NCI-H446 (cell line): ENCODE measurements at regions not wholly inside any gene's neighbourhood (a gene's known extent, or its start where the extent isn't known, plus 50 kb on each side); places are given as distances from the start of the nearest gene placed in this dataset.

ENCODE experiments used
- DNase-seq, 2 experiments: peaks; one replicate each; lab custom pipeline; 2025; lab: John Stamatoyannopoulos, UW

DNA sequence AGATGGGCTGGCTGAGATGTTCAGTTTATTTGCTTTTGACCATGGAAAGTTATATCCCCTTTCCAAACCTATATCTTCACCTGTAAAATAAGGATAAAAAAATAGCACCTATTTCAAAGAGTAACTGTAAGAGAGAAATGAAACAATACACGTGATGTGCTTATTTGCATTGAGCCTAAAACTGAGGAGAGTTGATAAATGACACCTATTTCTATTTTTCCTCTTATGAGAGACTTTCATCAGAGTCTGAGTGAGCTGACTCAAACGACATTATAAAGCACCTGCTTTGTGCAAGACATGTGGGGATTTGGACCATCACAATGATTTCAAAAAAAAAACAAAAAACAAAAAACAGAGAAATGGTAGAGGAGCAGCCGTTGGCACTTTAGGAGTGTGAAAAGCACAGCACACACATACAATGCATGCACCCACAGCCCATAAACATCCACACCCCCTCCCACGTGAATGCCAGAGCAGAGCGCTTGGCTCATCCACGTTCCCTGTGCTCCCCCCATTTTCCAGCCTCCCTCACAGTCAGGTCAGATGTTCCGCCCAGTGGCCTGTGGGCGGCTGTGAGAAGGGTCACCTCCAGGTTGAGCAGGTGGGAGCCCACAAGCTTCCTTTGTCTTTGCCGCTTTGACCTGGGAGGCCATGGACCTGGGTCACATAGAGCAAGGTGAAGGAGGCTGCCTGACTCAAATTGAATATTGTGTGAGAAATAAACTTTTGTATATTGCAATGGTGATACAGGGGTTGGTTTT is 253.2 kb upstream of the ZNF32 start:
- DNase-seq, result no peak

DNA sequence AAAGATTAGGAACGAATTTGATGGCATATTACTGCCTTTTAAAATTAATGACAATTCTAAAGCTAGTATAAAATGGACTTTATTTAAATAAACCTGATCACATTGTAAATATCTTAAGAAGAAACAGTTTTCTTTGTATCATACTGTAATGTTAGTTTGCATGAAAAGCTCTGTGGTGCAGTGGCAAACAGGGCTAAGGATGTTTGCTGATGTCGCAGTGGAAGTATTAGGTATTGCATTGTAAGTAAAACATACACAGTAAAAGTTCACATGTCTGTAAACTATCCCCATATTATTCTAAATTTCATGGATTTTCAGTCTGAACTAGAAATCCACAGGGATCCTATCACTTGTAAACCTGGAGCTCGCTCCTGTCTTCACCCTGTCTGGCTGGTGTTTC is 252.6 kb upstream of the ZNF32 start:
- DNase-seq, result no peak

DNA sequence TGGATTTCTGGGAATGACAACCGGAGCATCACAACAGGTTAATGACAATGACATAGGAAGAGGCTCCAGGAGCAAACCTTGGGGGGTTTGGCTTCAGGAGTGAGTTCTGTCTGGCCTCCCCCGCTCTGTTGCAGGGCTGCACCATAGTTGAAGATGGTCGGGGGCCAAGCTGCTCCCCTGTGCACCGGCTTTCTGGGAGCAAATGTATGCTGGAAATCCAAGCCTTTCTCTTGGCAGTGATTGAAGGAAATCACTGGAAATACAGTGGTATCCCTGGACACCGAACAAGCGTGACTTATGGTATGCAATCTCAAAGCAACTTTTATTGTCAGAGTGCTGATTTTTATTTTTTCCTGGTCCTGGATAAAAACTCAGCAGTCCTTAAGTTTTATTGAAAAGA is 251.9 kb upstream of the ZNF32 start:
- no peak for DNase-seq

DNA sequence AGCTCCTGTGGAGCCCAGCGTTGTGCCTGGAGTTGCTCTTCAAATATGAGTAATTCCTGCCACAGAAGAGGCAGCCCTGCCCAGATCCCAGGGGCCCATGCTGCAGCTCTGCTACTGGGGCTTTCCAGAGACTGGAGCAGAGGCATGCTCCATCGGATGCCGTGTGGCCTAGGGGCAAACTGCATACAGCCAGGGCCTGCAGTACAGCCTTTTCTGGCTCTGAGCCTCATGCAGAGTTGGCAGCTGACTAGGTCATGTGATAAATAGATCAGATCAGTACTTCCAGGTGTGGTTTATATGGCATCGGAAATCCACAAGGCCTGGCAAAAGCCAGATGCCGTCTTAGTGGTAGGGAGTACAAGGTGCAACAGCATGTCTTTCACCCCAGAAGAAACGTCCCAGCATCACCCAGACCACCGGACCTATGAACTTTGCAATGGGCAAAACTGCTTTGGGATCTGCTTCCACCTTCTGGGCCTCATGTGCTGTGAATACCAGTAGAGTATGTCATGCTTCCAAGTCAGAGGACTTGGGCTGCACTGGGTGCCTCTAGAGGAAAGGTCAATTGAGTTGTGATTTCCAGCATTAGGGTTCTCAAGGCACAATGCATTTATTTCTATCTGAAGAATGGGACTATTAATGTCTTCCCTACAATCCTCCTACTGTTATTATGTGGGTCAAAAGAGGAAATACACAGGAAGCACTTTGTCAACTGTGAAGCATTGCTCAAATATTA is 250.7 kb upstream of the ZNF32 start:
- DNase-seq, result no peak

DNA sequence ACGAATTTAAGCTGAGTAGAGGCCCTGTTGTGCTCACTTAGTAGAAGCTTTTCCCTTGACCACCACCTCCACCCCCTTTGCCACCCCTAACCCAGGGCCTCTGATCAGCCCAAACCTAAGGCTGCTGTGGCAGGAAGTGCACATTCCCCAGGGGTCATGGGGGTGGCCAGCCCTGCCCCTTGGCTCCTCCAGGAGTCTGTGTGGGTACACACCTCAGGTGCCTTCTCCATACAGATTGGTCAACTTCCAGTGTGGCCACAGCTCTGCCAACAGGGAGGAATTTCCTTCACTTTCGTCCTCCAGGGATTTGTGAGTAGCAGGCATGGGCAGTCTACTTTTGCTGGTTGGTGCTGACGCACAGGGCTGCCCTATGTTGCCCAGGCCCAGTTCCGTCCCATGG is 249.9 kb upstream of the ZNF32 start:
- no peak for DNase-seq

DNA sequence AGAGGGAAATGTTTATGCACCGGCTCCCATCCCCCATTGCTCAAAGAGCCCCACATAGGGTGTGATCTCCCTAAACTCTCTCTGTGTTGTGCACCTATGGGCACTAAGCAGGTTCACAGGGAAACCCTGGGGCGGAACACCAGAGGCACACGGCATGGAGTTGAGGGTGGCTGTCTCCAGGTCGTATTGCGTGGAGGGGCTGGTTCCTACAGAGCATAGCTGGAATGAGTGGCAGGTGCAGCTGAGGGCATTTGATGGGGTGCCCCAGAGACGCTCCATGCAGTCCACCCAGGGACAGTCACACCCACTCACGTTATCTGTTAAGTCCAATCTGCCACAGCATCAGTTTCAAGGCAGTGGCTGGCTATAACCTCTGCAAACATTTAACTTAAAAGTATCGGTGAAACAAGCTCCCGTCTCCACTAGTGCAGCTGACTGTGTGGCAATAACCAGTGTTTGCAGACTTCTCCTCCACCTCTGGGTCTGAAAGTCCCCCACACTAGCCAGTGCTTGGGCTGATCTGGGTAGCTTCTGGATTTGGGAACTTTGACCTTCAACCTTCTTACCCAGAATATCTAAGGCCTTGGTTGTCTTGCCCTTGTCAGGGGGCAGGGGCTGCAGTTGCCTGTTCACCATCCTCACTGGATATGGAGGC is 249.2 kb upstream of the ZNF32 start:
- no peak for DNase-seq

DNA sequence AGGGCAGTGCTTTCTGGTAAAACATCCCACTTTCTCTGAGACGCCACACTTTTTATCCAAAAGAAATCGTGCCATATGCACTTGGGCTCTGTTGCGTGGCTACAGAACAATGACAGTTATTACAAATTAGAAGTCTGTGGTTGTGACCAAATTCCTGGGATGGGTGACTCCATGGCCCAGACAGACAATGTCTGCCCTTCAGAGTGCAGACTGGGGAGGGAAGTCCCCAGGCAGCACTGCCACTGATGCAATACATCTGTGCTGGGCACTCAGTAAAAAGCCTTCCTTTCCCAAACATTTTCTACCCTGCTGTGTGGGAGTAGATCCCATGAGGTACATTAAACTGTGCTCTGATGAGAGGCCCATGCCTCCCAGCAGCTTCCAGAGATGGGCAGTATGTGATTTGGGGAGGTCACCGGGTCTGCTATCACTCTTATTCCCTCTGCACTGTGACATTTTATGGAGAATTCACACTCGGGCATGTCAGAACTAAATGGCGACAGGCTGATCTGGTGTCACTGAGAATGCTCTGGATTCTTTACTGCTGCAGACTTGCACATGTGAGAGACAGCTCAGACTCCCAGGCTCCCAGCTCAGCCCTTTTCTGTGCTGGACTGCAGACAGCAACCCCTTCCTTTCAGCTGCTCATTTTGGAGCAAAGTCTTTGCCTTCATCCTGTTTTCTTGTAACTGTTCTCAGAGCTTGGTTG is 243.5 kb upstream of the ZNF32 start:
- DNase-seq, result no peak

DNA sequence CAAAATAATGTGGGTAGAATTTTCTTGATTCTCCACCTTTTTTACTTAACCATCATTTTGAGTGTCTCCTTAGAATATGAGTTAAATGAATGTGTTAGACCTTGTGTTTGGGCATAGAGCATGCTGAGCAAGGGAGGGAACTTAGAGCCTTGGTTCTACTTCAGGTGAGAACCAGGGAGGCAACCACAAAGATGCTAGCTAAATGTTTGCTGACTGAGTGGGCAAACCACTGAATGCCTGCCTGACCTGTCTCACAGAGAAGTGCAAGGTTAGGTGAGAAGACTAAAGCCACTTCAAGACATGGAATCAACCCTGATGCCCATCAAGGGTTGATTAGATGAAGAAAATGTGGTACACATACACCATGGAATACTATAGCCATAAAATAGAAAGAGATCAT is 242.6 kb upstream of the ZNF32 start:
- no peak for DNase-seq

DNA sequence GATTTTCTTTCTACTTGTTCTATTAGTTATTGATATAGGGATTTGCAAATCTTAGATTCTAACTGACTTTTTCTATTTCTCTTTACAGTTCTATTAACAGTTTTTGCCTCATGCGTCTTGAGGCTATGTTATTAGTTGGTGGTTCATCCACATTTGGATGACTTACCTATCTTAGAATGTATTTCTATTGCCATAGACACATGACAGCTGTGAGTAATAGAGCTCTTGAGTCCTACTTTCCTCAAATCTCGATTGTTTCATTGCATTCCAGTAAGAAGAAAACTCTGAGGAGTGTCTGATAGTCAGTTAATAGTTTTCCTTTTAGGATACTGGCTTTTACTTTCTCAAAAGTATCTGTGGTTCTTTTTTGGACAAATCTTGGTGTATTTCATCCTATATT is 241.4 kb upstream of the ZNF32 start:
- no peak for DNase-seq

DNA sequence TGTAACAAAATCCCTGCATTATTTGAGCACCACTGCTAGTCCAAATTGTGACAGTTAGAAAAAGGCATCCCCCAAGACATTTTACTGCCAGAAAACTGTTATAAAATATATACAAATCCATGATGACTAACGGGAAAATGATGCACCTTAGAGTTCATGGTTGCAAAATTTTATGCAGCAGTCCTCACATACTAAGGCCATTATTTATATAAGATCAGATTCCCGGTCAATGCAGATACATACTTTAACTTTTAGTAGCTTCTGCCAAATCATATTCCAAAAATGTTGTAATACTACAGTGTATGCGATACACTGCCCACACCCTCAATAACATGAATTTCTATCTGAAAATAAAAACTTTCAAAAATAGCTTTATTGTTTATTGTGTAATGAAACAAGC is 239.9 kb upstream of the ZNF32 start:
- DNase-seq, result no peak

DNA sequence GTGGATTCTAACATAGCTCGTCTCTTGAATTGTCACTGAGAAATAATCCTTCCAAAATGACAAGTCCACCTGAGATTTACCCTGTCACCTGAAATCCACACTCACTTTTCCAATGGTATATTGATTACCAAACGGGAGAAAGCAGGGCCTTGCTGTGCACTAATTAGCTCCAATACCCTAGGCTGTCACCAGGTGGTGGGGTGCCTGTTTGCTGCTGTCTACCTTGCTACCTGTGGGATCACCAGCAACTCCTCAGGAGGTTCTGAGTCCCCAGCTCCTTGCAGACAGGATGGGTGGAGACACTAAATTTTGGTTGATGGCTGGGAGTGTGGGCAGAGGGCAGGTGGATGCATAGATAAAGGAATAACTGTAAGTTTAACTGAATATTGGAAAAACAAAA is 237.2 kb upstream of the ZNF32 start:
- no peak for DNase-seq

DNA sequence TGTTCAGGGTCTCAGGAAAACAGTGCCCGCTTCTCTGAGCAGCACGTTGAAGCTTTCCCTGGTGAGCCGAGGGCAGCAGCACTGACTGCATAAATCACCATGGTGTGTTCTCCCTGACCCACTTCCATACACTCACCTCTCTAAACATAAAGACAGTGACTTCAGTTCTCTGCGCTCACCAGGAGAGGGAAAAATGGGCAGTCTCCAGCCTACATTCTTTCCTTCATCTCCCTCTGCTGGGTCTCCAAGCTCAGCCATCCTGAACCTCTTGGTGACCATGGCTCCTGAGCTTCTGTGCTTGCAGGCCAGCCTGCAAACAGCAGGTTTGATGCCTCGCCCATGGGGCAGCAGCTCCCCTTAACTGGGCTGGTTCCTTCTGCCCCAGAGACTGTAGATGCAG is 236.6 kb upstream of the ZNF32 start:
- DNase-seq, result no peak

DNA sequence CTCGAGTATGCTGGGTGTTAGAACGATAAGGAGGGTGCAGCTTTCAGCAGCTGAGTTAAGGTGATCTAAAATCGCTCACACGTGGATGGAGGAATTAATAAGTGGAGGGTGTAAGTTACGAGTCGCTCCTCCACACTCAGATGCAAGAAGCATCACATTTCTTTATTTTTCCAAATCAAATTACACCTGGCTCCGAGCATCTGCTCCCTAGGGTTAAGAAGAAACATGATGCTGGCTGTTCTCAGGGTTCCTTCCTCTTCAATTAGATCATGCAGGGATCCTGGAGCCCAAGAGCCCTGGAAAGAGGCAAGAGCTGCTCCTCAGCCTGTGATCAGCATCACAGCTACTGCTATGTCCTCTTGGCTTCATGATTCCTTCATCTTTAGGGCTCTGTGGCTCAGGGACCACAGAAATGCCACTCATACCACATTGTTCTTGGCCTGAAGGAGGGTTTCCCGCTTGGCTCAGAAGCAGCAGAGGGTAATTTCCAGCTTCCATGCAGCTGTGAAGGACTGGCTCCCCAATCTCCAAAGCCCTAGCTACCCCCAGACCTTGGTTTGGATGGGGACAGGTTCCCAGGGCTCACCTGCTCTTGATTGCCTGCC is 235.9 kb upstream of the ZNF32 start:
- DNase-seq, result no peak

DNA sequence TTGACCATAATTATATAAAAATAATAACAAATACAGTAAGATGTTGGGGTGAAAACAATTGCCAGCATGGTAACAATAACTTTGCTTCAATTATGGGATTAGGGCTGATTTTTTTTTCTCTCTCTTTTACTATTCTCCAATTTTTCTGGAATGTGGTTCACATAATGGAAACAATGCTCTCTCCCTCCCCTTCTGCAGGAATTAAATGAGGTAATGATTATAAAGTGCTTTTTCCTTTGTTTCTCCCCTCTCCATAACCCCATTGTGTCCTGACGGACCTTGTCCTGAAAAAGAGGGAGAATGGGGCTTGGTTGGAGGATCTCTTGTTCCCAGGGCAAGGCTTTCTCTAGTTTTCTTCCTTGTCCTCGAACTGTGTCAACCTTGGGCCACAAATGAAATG is 234.0 kb upstream of the ZNF32 start:
- DNase-seq, result no peak

DNA sequence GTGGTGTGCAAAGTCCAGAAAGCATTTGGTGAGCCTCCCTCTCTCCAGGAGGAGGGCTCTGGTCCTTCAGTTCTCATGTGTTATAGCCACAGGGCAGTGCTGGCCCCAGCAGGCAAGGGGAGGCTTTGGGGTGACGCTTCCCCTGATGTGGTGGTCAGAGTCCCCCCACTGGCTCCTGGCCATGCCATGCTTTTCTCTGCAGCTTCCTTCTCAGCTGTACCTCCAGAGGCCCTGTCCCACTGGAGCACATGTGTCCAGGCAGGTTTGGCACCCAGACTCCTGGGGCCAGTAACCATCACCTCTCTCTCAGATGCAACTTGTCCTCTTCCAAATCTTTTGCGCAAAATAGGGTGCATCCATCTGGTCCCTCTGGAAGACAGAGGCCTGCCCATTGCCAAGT is 233.0 kb upstream of the ZNF32 start:
- no peak for DNase-seq

DNA sequence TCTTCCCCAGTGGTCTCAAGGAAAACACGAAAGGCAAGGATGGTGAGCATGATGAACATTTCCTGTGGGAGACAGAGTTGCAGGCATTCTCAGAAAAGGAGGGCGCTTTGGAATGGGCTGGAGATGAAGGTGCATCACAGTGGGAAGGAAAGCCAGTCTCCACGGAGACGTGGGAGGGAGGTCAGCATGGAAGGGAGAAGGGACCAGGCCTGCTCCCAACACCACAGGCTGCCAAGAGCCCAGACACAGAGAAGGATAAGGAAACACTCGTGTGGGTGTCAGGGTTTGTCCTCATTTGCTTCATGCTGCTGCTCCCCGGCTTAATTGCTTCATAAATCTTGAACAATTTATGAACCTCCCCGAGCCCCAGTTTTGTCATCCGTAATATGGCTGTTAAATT is 231.5 kb upstream of the ZNF32 start:
- no peak for DNase-seq

DNA sequence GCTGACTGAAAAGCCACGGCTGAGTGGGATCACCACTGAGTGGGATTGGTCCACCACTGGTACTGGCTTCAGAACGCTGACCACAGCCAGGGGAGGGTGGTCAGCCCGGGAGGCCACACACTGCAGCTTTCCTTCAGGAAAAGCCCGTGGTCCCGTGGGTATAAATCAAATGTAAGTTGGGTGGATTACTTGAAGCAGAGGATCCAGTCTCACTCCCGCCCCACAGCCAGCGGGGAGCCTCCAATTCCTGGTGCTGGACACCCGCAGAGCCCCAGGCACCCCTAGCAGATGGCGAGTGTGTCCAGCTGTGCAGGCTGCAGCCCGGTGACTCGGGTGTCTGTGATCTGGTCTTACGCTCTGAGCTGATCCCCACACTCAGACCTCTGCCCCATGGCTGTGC is 231.1 kb upstream of the ZNF32 start:
- no peak for DNase-seq

DNA sequence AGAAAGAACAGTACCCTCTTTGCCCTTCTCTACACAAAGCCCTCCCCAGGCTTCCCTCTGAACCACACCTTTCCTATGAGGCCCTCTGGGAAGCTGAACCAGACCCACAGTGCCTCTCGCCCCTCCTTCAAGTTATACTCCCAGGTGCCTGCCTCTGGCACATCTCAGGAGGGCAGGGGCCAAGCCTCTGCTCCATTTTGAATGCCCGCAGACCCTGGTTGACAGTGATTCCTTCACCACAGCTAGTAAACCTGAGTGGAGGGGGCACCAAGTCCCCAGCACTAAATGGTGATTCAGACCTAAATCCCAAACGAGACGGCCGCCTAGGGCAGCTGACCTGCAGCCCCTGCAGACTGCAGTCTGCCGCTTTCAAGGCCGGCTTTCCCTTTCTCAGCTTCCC is 230.5 kb upstream of the ZNF32 start:
- no peak for DNase-seq

DNA sequence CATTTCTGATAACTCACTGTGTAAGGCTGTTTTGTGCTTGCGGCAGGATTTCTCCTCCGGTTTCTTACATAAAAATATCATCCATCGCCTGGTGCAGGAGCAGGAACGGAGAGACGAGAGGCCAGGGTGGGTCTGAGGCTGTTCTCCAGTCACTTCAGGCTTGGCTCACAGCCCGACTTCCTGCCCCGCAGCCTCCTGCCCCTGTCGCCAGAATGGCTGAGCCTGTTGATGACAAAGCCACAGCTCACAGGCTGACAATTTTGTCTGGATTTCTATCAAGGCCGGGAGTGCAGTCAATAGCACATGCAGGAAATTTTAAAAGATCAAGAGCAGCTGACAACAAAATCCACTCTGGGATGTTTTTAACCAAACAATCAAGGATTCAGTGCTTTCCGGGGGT is 229.7 kb upstream of the ZNF32 start:
- DNase-seq, result no peak

DNA sequence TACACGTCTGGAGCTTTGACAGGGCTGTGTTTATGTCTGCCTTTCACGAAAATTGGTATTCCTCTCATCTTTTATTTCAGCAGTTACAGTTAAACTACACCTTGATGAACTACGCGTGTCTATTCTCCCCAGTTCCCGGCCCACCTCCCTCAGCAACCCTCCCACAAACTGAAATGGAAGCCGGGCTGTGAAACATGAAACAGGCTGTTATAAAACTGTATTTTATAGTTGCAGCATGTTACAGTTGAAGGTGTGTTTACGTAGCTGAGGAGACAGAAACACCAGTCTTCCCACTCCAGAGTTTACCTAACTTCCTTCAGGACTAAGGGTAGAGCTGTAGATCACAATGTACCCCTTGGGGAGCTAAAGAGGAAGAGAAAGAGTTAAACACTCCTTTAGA is 228.3 kb upstream of the ZNF32 start:
- DNase-seq, result no peak

DNA sequence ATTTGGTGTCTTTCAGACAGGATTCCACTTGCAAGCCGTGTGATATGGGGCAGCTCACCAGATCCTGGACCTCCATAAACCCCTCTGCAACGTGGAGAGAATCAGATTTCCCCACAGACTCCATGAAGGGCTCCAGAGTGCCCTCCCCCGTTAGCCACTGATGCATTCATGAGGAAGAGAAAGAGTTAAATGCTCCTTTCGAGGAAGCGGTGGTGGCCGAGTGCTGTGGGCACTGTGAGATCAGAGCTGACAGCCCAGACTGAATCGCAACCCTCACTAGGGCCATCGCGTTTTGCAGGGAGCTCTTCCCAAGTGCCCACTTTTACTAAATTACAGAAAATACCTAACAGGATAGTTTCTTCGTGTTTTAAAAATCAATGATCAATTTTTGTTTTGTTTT is 226.3 kb upstream of the ZNF32 start:
- DNase-seq, result no peak

DNA sequence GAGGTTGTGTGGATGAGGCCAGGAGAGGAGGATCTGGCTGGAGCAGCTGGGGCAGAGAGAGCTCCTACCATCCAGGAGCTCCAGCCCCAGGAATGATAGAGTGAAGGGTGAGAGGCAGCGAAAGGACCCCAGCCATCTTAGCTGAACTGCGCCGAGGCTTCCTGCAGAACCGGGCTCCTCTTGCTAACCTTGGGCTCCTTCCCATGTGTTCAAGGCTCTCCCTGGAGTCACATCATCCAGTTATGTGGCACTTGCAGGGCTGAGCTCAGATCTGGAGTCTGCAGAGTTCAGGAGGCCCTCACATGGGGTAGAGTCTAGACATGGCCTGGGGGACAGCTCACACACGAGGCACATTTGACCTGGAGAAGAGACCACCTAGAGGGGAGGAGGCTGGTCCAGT is 225.0 kb upstream of the ZNF32 start:
- DNase-seq, result no peak
